Kidney (tissue), 13 donors: ENCODE measurements at regions not wholly inside any gene's neighbourhood (a gene's known extent, or its start where the extent isn't known, plus 50 kb on each side); places are given as distances from the start of the nearest gene placed in this dataset.
"Not testable (repeated sequence)": the region's sequence is repeated elsewhere in the genome, so short reads cannot be mapped to it uniquely, and the experiment has no call there.

ENCODE experiments used
- DNase-seq, 5 donors: peaks; one replicate each; pipeline ENCODE4 v3.0.0-alpha.2; 2013 to 2020
- FAIRE-seq: peaks from 2 replicates; lab custom pipeline; 2012; peaks lifted over from hg19 to GRCh38; lab: Jason Lieb, UNC
- H3K27ac ChIP-seq, 2 donors: one replicate each; pipeline ENCODE4 v1.7.0; 2013; ENCODE audit warnings: low read depth in 2 of 2, low read length in 2 of 2, inconsistent platforms in 1 of 2
- H3K27me3 ChIP-seq: one replicate; pipeline ENCODE4 v1.7.1; 2013; ENCODE audit warnings: low read length, inconsistent platforms; ENCODE audit not compliant: control insufficient read depth, insufficient read depth
- H3K36me3 ChIP-seq, 3 donors: one replicate each; pipeline versions ENCODE4 v1.7.0 to v1.7.1; 2013; ENCODE audit warnings: low read length in 3 of 3, control low read depth in 1 of 3, inconsistent platforms in 1 of 3; ENCODE audit not compliant: insufficient read depth in 3 of 3, control insufficient read depth in 2 of 3
- H3K4me1 ChIP-seq, 3 donors: one replicate each; pipeline versions ENCODE4 v1.7.0 to v1.7.1; 2013; ENCODE audit warnings: low read length in 3 of 3, inconsistent platforms in 1 of 3, low read depth in 1 of 3; ENCODE audit not compliant: control insufficient read depth in 2 of 3, insufficient read depth in 2 of 3
- H3K4me3 ChIP-seq, 3 donors: one replicate each; pipeline versions ENCODE4 v1.7.0 to v1.8.1; 2013; ENCODE audit warnings: low read length in 3 of 3, control low read depth in 1 of 3, inconsistent platforms in 1 of 3
- H3K9ac ChIP-seq, 3 donors: one replicate each; pipeline versions ENCODE4 v1.7.0 to v1.7.1; 2013; ENCODE audit warnings: low read length in 3 of 3, control low read depth in 1 of 3, inconsistent platforms in 1 of 3
- H3K9me3 ChIP-seq, 3 donors: one replicate each; pipeline versions ENCODE4 v1.7.0 to v1.7.1; 2013; ENCODE audit warnings: low read length in 3 of 3, control low read depth in 1 of 3, inconsistent platforms in 1 of 3; ENCODE audit not compliant: control insufficient read depth in 2 of 3, insufficient read depth in 1 of 3
- CTCF ChIP-seq: IDR thresholded peaks from 3 replicates; pipeline ENCODE4 v1.5.1; 2012; ENCODE audit warnings: mild to moderate bottlenecking, moderate library complexity, borderline replicate concordance; ENCODE audit not compliant: insufficient read depth; ENCODE audit errors: extremely low read depth
- intact Hi-C: fragments of 100-400 bp; cut with DNase I; formaldehyde crosslinking; loops from one replicate; pipeline ENCODE4 v1.11.1; 2022
- donor health status: control.
- donor health status: control.
- donor health status: control.
- donor health status: control.
- donor health status: control.
- donor health status: DM: yes; HTN: yes; CAD: no.
- donor health status: Normal renal cell carcinoma (clear cell type).

GRCh38 chr2:199186301-199186751 is 271.4 kb downstream of the SATB2 start:
- H3K27ac ChIP-seq = no peak overlapping the region
- intact Hi-C loops = no loop called here
- TF ChIP-seq CTCF = no peak
- DNase-seq (peak in 1 of 5 donors; percentile 4), FAIRE-seq (no peak)
- no peaks in the 10 kb centered on the region for H3K27me3 ChIP-seq
- H3K9me3 ChIP-seq = no peaks in the 10 kb centered on the region
- no peaks in the 10 kb centered on the region for H3K36me3 ChIP-seq
- no peaks in the 10 kb centered on the region for H3K4me1 ChIP-seq
- no peak overlapping the region for H3K4me3 ChIP-seq
- no peak overlapping the region for H3K9ac ChIP-seq

GRCh38 chr2:199185174-199185573 is 272.6 kb downstream of the SATB2 start:
- FAIRE-seq, H3K9me3 ChIP-seq, H3K4me3 ChIP-seq, H3K9ac ChIP-seq, H3K27me3 ChIP-seq, H3K4me1 ChIP-seq, H3K27ac ChIP-seq, DNase-seq, intact Hi-C loops, H3K36me3 ChIP-seq: not testable (repeated sequence)

GRCh38 chr2:199163613-199164458 is 293.9 kb downstream of the SATB2 start:
- DNase-seq (peak in 2 of 5 donors; percentile 30 to 39), FAIRE-seq (no peak)
- no peak overlapping the region for H3K9ac ChIP-seq
- H3K27ac ChIP-seq = no peak overlapping the region
- intact Hi-C loops = no loop called here
- no peaks in the 10 kb centered on the region for H3K9me3 ChIP-seq
- H3K36me3 ChIP-seq = no peaks in the 10 kb centered on the region
- no peak for TF ChIP-seq CTCF
- H3K4me3 ChIP-seq = no peak overlapping the region
- H3K4me1 ChIP-seq = no peaks in the 10 kb centered on the region
- H3K27me3 ChIP-seq = no peaks in the 10 kb centered on the region

- TF ChIP-seq CTCF = no peak
- H3K9ac ChIP-seq = no peak overlapping the region
- peaks cover 0 to 5% (median 0%) of the 10 kb centered on the region in 3 donors for H3K9me3 ChIP-seq
- intact Hi-C loops = no loop called here
- no peaks in the 10 kb centered on the region for H3K27me3 ChIP-seq
- no peak overlapping the region for H3K27ac ChIP-seq
- no peaks in the 10 kb centered on the region for H3K36me3 ChIP-seq
- H3K4me1 ChIP-seq = no peaks in the 10 kb centered on the region
- DNase-seq (no peak), FAIRE-seq (no peak)
- no peak overlapping the region for H3K4me3 ChIP-seq
Observed at GRCh38 chr2:199160677-199161465, 296.9 kb downstream of the SATB2 start.
